Fibroblast of lung (primary cell): ENCODE measurements at regions not wholly inside any gene's neighbourhood (a gene's known extent, or its start where the extent isn't known, plus 50 kb on each side); places are given as distances from the start of the nearest gene placed in this dataset.

ENCODE experiments used
- DNase-seq, 2 donors: peaks; one replicate each; pipeline versions ENCODE4 v3.0.0 to v3.0.0-alpha.2; 2010; ENCODE audit warnings: low read depth in 2 of 2
- H2AFZ ChIP-seq: 2 replicates; pipeline ENCODE4 v1.5.1; 2012; ENCODE audit warnings: low read length, control low read depth, inconsistent platforms
- H3K27ac ChIP-seq: 2 replicates; pipeline ENCODE4 v1.5.1; 2011; ENCODE audit warnings: low read length, control low read depth; ENCODE audit not compliant: insufficient read depth
- H3K27me3 ChIP-seq: 2 replicates; pipeline ENCODE4 v1.5.1; 2011; ENCODE audit warnings: mild to moderate bottlenecking, low read length; ENCODE audit not compliant: control insufficient read depth, insufficient read depth
- H3K36me3 ChIP-seq: 2 replicates; pipeline ENCODE4 v1.5.1; 2011; ENCODE audit warnings: low read length; ENCODE audit not compliant: control insufficient read depth, insufficient read depth
- H3K4me1 ChIP-seq: 2 replicates; pipeline ENCODE4 v1.5.1; 2011; ENCODE audit warnings: low read length; ENCODE audit not compliant: control insufficient read depth, insufficient read depth; ENCODE audit errors: extremely low read depth
- H3K4me2 ChIP-seq: 2 replicates; pipeline ENCODE4 v1.5.1; 2011; ENCODE audit warnings: low read length, control low read depth; ENCODE audit not compliant: insufficient read depth; ENCODE audit errors: extremely low read depth
- H3K4me3 ChIP-seq, 4 experiments: fragments of 200-600 bp in 1 of 4; sonication (generic) in 1 of 4; replicated peaks in 1 of 4; 2 replicates each; pipeline ENCODE4 v1.5.1; 2011 to 2016; ENCODE audit warnings: low read length in 4 of 4, low read depth in 3 of 4, mild to moderate bottlenecking in 3 of 4, control low read depth in 2 of 4, inconsistent platforms in 1 of 4, mixed read lengths in 1 of 4; ENCODE audit not compliant: insufficient read depth in 1 of 4; ENCODE audit errors: control extremely low read depth in 1 of 4
- H3K79me2 ChIP-seq: 2 replicates; pipeline ENCODE4 v1.5.1; 2012; ENCODE audit warnings: mild to moderate bottlenecking, low read length, inconsistent platforms; ENCODE audit not compliant: control insufficient read depth, insufficient read depth
- H3K9ac ChIP-seq: 2 replicates; pipeline ENCODE4 v1.5.1; 2011; ENCODE audit warnings: mild to moderate bottlenecking, low read length, control low read depth; ENCODE audit not compliant: insufficient read depth
- H3K9me3 ChIP-seq: 2 replicates; pipeline ENCODE4 v1.5.1; 2012; ENCODE audit warnings: low read depth, low read length; ENCODE audit not compliant: control insufficient read depth, insufficient read depth
- H4K20me1 ChIP-seq: 2 replicates; pipeline ENCODE4 v1.5.1; 2011; ENCODE audit warnings: low read length; ENCODE audit not compliant: control insufficient read depth, insufficient read depth; ENCODE audit errors: extremely low read depth
- CTCF ChIP-seq, 2 donors: IDR thresholded peaks in 1 of 2; conservative IDR thresholded peaks in 1 of 2; 1 replicate in 1 of 2; 2 replicates in 1 of 2; pipeline ENCODE4 v1.5.1; 2011 to 2012; ENCODE audit warnings: low read length in 2 of 2, control low read depth in 1 of 2, inconsistent platforms in 1 of 2, low read depth in 1 of 2, mild to moderate bottlenecking in 1 of 2
- EZH2 ChIP-seq: IDR thresholded peaks from 2 replicates; pipeline ENCODE4 v1.5.1; 2012; ENCODE audit warnings: low read length, control low read depth, mild to moderate bottlenecking; ENCODE audit errors: missing control alignments

- Histone ChIP-seq H2AFZ (no peak overlapping the region), H3K79me2 (no peaks in the 10 kb centered on the region), H3K27ac (no peak overlapping the region), H3K4me2 (no peak overlapping the region), H3K9ac (no peak overlapping the region), H3K27me3 (no peaks in the 10 kb centered on the region), H3K4me3 (no peak overlapping the region), H3K4me1 (no peaks in the 10 kb centered on the region), H4K20me1 (no peaks in the 10 kb centered on the region), H3K36me3 (no peaks in the 10 kb centered on the region), H3K9me3 (no peaks in the 10 kb centered on the region)
- no peak for TF ChIP-seq CTCF (conservative IDR thresholded peaks at IDR 0.05 in 1 of 2, IDR thresholded peaks at IDR 0.05 in 1 of 2; ENCODE audit: low read depth in 1 of 2, low read length in 2 of 2)
- TF ChIP-seq EZH2 = no peak
- no peak for DNase-seq
These were observed 876.2 kb downstream of the TBL1XR1 start for GRCh38 chr3:176321099-176321498.

GRCh38 chr3:176313426-176313825, 883.9 kb downstream of the TBL1XR1 start:
- DNase-seq = no peak
- Histone ChIP-seq H3K9ac (no peak overlapping the region), H3K9me3 (no peaks in the 10 kb centered on the region), H4K20me1 (no peaks in the 10 kb centered on the region), H3K27me3 (no peaks in the 10 kb centered on the region), H3K4me3 (no peak overlapping the region), H3K79me2 (no peaks in the 10 kb centered on the region), H3K4me1 (no peaks in the 10 kb centered on the region), H3K4me2 (no peak overlapping the region), H3K27ac (no peak overlapping the region), H2AFZ (no peak overlapping the region), H3K36me3 (no peaks in the 10 kb centered on the region)
- TF ChIP-seq CTCF (conservative IDR thresholded peaks at IDR 0.05 in 1 of 2, IDR thresholded peaks at IDR 0.05 in 1 of 2; ENCODE audit: low read depth in 1 of 2, low read length in 2 of 2) = no peak
- no peak for TF ChIP-seq EZH2

- no peaks in the 10 kb centered on the region for H4K20me1 ChIP-seq
- no peaks in the 10 kb centered on the region for H3K27me3 ChIP-seq
- TF ChIP-seq CTCF (conservative IDR thresholded peaks at IDR 0.05 in 1 of 2, IDR thresholded peaks at IDR 0.05 in 1 of 2; ENCODE audit: low read depth in 1 of 2, low read length in 2 of 2) (no peak), EZH2 (no peak)
- H3K9ac ChIP-seq = no peak overlapping the region
- H3K9me3 ChIP-seq = no peaks in the 10 kb centered on the region
- no peak overlapping the region for H2AFZ ChIP-seq
- no peaks in the 10 kb centered on the region for H3K36me3 ChIP-seq
- H3K79me2 ChIP-seq = no peaks in the 10 kb centered on the region
- no peak overlapping the region for H3K4me2 ChIP-seq
- no peak overlapping the region for H3K27ac ChIP-seq
- H3K4me3 ChIP-seq = no peak overlapping the region
- no peak for DNase-seq
- H3K4me1 ChIP-seq = no peaks in the 10 kb centered on the region
These were observed 886.6 kb downstream of the TBL1XR1 start for GRCh38 chr3:176310641-176311040.
